ENCODE measurements at regions not wholly inside any gene's neighbourhood (a gene's known extent, or its start where the extent isn't known, plus 50 kb on each side); places are given as distances from the start of the nearest gene placed in this dataset.

GRCh38 chr14:42475289-42475688, 868.6 kb downstream of the LRFN5 start:
- no peak overlapping the region for H3K4me3 ChIP-seq (ENCODE audit: insufficient read depth, low read depth, low read length)
- H4K5ac ChIP-seq (ENCODE audit: low read depth, low read length): no peak overlapping the region
- H2BK15ac ChIP-seq (ENCODE audit: low read depth, low read length): no peak overlapping the region
- in situ Hi-C loops (cut with MboI; ENCODE audit: low sequenced_read_pairs) (no loop called here), intact Hi-C loops (cut with micrococcal nuclease) (no loop called here), dilution Hi-C loops (cut with HindIII; ENCODE audit: low sequenced_read_pairs, unreplicated experiment) (no loop called here)
- H3K14ac ChIP-seq (replicated peaks; ENCODE audit: low read depth, low read length): no peak overlapping the region
- no peak overlapping the region for H3K27ac ChIP-seq (ENCODE audit: insufficient read depth, low read length)
- TF ChIP-seq MXI1 (IDR thresholded peaks at IDR 0.05; ENCODE audit: borderline replicate concordance, low read depth, low read length) (no peak), CEBPB (IDR thresholded peaks at IDR 0.05; ENCODE audit: low read depth, low read length) (no peak), FOS (IDR thresholded peaks at IDR 0.05; ENCODE audit: low read depth, low read length) (no peak), RCOR1 (IDR thresholded peaks at IDR 0.05; ENCODE audit: insufficient replicate concordance, low read length) (no peak)
- H3K9me3 ChIP-seq (ENCODE audit: control insufficient read depth, insufficient read depth, low read length): no peaks in the 10 kb centered on the region
- no peaks in the 10 kb centered on the region for H3K4me1 ChIP-seq (ENCODE audit: control insufficient read depth, insufficient read depth, low read length)
- H2AK5ac ChIP-seq (ENCODE audit: low read depth, low read length): no peak overlapping the region
- H3K56ac ChIP-seq (ENCODE audit: extremely low read depth, insufficient read depth, low read length): no peak overlapping the region
- BruUV-seq (replicated peaks): no TSS peak
- ChIA-PET CTCF (no interaction called here), POLR2A (ENCODE audit: unreplicated experiment) (no interaction called here)
- no peak overlapping the region for H4K91ac ChIP-seq (ENCODE audit: insufficient read depth, low read depth, low read length)
- no peak overlapping the region for H2AFZ ChIP-seq (replicated peaks; ENCODE audit: low read length, poor library complexity)
- H3K23ac ChIP-seq (ENCODE audit: low read depth, low read length): no peak overlapping the region
- no peaks in the 10 kb centered on the region for H3K27me3 ChIP-seq (ENCODE audit: control insufficient read depth, insufficient read depth, low read length)
- no peak overlapping the region for H3K4ac ChIP-seq (ENCODE audit: low read depth, low read length)
- no peaks in the 10 kb centered on the region for H3K9me1 ChIP-seq (ENCODE audit: insufficient read depth, low read length)
- DNase-seq (no peak), ATAC-seq (ENCODE audit: low read depth) (no peak)
- no peak overlapping the region for H3K18ac ChIP-seq (ENCODE audit: low read depth, low read length)
- no peak overlapping the region for H3K9ac ChIP-seq (ENCODE audit: low read depth, low read length)
- no peak overlapping the region for H2BK5ac ChIP-seq (ENCODE audit: low read depth, low read length, poor library complexity, severe bottlenecking)
- no peak overlapping the region for H2BK120ac ChIP-seq (ENCODE audit: low read depth, low read length)
- no peak overlapping the region for H2BK20ac ChIP-seq (ENCODE audit: low read depth, low read length)
- no peaks in the 10 kb centered on the region for H3K36me3 ChIP-seq (ENCODE audit: control insufficient read depth, insufficient read depth, low read length)
- no peaks in the 10 kb centered on the region for H3K79me1 ChIP-seq (ENCODE audit: low read depth in 1 of 2, low read length in 2 of 2)
- no CpG with 5 or more reads among the region's 6 CpGs for WGBS, 2 experiments (ENCODE audit: extremely low coverage in 2 of 2, insufficient read length in 1 of 2)
- H4K8ac ChIP-seq (ENCODE audit: low read depth in 2 of 2, low read length in 2 of 2): no peak overlapping the region
- H4K20me1 ChIP-seq (ENCODE audit: insufficient read depth, low read length): no peaks in the 10 kb centered on the region
- no peak overlapping the region for H2AK9ac ChIP-seq (replicated peaks; ENCODE audit: low read depth, low read length, poor library complexity)
- no peak overlapping the region for H3K4me2 ChIP-seq (ENCODE audit: low read depth, low read length)
